A673 (cell line): ENCODE measurements at regions not wholly inside any gene's neighbourhood (a gene's known extent, or its start where the extent isn't known, plus 50 kb on each side); places are given as distances from the start of the nearest gene placed in this dataset.

Source experiments
- BruUV-seq: library from RNA; stranded (reverse); fragments of 400-500 nt; replicated peaks from 2 replicates; lab custom pipeline; 2021; lab: Mats Ljungman, UMichigan
- CTCF ChIA-PET: fragments of 300-600 bp; sonication (Branson Sonifier 250); formaldehyde crosslinking; loops from one replicate; lab custom pipeline; 2022; ENCODE audit warnings: antibody characterized with exemption; lab: Charles Lee
- POLR2A ChIA-PET: fragments of 300-600 bp; sonication (Branson Sonifier 250); formaldehyde crosslinking; loops from one replicate; lab custom pipeline; 2022; ENCODE audit warnings: antibody characterized with exemption; ENCODE audit not compliant: low non-redundant PET; lab: Charles Lee
- DNase-seq: peaks from one replicate; pipeline ENCODE4 v3.0.0-alpha.2; 2015; ENCODE audit warnings: low spot score
- H3K27ac ChIP-seq: fragments of 200-600 bp; sonication (generic); 2 replicates; pipeline ENCODE4 v1.5.1; 2016; ENCODE audit warnings: mixed run types, low read depth, mild to moderate bottlenecking, mixed read lengths, antibody characterized with exemption, low read length; ENCODE audit not compliant: poor library complexity, severe bottlenecking
- H3K27me3 ChIP-seq: fragments of 200-600 bp; sonication (generic); replicated peaks from 2 replicates; pipeline ENCODE4 v1.6.1; 2017; ENCODE audit warnings: mixed run types, low read depth, mild to moderate bottlenecking, mixed read lengths, antibody characterized with exemption, low read length; ENCODE audit not compliant: insufficient read depth, poor library complexity
- H3K36me3 ChIP-seq: fragments of 200-600 bp; sonication (generic); 2 replicates; pipeline ENCODE4 v1.6.1; 2016; ENCODE audit warnings: mixed run types, mild to moderate bottlenecking, mixed read lengths, antibody characterized with exemption, low read length; ENCODE audit not compliant: insufficient read depth, poor library complexity, severe bottlenecking
- H3K4me1 ChIP-seq: fragments of 200-600 bp; sonication (generic); 2 replicates; pipeline ENCODE4 v1.6.1; 2017; ENCODE audit warnings: mixed run types, mild to moderate bottlenecking, mixed read lengths, antibody characterized with exemption, low read length; ENCODE audit not compliant: insufficient read depth, poor library complexity, severe bottlenecking
- H3K4me3 ChIP-seq: fragments of 200-600 bp; sonication (generic); 2 replicates; pipeline ENCODE4 v1.5.1; 2016; ENCODE audit warnings: low read depth, mixed run types, mild to moderate bottlenecking, mixed read lengths, low read length; ENCODE audit not compliant: poor library complexity, severe bottlenecking
- H3K9me3 ChIP-seq: fragments of 200-600 bp; sonication (generic); 2 replicates; pipeline ENCODE4 v1.6.1; 2016; ENCODE audit warnings: mixed run types, low read depth, mild to moderate bottlenecking, mixed read lengths, antibody characterized with exemption, low read length; ENCODE audit not compliant: poor library complexity, severe bottlenecking
- CTCF ChIP-seq: fragments of 300-800, 200-600 bp; sonication (generic); conservative IDR thresholded peaks from 2 replicates; pipeline ENCODE4 v1.5.1; 2017; ENCODE audit warnings: low read depth, mild to moderate bottlenecking, antibody characterized with exemption, low read length, moderate library complexity, mixed read lengths
- EZH2 ChIP-seq: fragments of 200-600 bp; sonication (generic); IDR thresholded peaks from 2 replicates; pipeline ENCODE4 v1.6.1; 2017; ENCODE audit warnings: borderline replicate concordance, low read depth, mild to moderate bottlenecking, mixed read lengths, antibody characterized with exemption, low read length; ENCODE audit not compliant: poor library complexity, severe bottlenecking
- intact Hi-C: fragments of 100-400 bp; cut with micrococcal nuclease; formaldehyde crosslinking; loops from one replicate; pipeline ENCODE4 v1.10.0; 2022; ENCODE audit not compliant: unreplicated experiment

- intact Hi-C loops, result no loop called here
- Histone ChIP-seq H3K9me3 (no peaks in the 10 kb centered on the region), H3K4me1 (no peaks in the 10 kb centered on the region), H3K27me3 (peaks cover 32% of the 10 kb centered on the region), H3K27ac (no peak overlapping the region), H3K4me3 (no peak overlapping the region), H3K36me3 (no peaks in the 10 kb centered on the region)
- ChIA-PET POLR2A (no interaction called here), CTCF (interaction anchor here (0.7 kb wide), 1 partner anchor 24 kb away, joined by 4 read pairs; no protein-coding TSS in a partner anchor)
- TF ChIP-seq EZH2, result no peak
- no peak for TF ChIP-seq CTCF
- no peak for DNase-seq
- BruUV-seq, result no TSS peak
Observed at GRCh38 chr2:236335696-236336574, 71.7 kb upstream of the ASB18 start.

GRCh38 chr2:236336575-236337464 lies 72.6 kb upstream of the ASB18 start:
- ChIA-PET POLR2A (no interaction called here), CTCF (no interaction called here)
- intact Hi-C loops, result no loop called here
- Histone ChIP-seq H3K4me3 (no peak overlapping the region), H3K36me3 (no peaks in the 10 kb centered on the region), H3K4me1 (no peaks in the 10 kb centered on the region), H3K27ac (no peak overlapping the region), H3K9me3 (no peaks in the 10 kb centered on the region), H3K27me3 (peaks cover 32% of the 10 kb centered on the region)
- DNase-seq, result no peak
- no TSS peak for BruUV-seq
- TF ChIP-seq EZH2 (no peak), CTCF (no peak)

GRCh38 chr2:236337465-236338325 lies 73.5 kb upstream of the ASB18 start:
- POLR2A ChIA-PET, result no interaction called here

More at GRCh38 chr2:236337465-236338325, 73.5 kb upstream of the ASB18 start:
- Histone ChIP-seq H3K4me1 (no peaks in the 10 kb centered on the region), H3K4me3 (no peak overlapping the region), H3K9me3 (no peaks in the 10 kb centered on the region), H3K27me3 (peaks cover 25% of the 10 kb centered on the region), H3K27ac (no peak overlapping the region), H3K36me3 (no peaks in the 10 kb centered on the region)
- TF ChIP-seq EZH2 (no peak), CTCF (no peak)
- CTCF ChIA-PET, result no interaction called here
- no peak for DNase-seq
- BruUV-seq, result no TSS peak
- intact Hi-C loops, result no loop called here
